ENCODE measurements at regions not wholly inside any gene's neighbourhood (a gene's known extent, or its start where the extent isn't known, plus 50 kb on each side); places are given as distances from the start of the nearest gene placed in this dataset.
A peak's percentile ranks its signal among the peaks of the same experiment; 100 is the strongest.
"Not testable (repeated sequence)": the region's sequence is repeated elsewhere in the genome, so short reads cannot be mapped to it uniquely, and the experiment has no call there.

DNA sequence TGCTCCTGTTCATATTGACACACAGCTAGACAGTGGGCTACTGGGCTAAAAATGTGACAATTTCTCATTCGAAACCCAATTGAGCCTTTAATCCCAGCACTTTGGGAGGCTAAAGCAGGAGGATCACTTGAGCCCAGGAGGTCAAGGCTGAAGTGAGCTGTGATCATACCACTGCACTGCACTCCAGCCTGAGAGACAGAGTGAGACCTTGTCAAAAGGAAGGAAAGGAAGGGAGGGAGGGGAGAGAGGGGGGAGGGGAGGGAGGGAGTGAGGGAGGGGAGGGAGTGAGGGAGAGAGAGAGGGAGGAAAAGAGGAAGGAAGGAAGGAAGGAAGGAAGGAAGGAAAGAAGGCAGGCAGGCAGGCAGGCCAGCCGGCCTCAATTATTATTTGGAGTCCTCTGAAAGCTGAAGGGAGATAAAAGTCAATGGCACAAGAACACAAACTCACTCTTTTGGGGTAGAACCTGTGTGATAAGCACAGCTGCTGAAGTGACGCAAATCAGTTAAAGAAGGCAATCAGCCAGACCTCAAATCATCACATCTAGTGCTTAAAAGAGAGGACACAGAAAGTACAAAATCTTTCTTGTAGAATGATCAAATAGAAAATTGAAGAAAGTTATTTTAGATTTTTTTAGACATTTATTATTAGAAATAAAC, 98.1 kb downstream of the CCDC71L start:
- DNase-seq = no peak

DNA sequence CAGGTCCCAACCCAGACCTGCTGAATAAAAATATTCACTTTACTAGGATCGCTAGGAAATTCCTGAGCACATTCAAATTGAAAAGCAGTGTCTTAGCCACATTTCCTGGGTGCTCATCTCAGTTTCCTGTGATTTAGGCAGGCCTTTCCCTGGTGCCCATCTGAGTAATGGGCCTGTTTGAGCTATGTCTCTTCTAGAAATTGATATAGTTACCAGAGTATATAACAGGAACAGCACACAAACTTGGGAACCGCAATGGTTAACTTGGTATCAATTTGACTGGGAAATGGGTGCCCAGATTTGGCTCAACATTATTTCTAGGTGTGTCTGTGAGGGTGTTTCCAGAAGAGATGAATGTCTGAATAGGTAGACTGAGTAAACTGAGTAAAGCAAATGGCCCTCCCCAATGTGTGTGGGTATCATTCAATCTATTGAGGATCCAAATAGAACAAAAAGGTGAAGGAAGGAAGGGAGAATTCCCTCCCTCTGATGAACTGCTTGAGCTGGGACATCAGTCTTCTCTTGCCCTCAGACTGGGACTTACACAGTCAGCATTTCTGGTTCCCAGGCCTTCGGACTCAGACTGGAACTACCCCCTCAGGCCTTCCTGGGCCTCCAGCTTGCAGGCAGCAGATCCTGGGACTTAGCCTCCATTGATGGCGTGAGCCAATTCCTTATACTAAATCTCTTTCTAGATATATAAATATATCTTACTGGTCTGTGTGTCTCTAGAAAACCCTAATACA, 99.1 kb downstream of the CCDC71L start:
- DNase-seq = no peak

DNA sequence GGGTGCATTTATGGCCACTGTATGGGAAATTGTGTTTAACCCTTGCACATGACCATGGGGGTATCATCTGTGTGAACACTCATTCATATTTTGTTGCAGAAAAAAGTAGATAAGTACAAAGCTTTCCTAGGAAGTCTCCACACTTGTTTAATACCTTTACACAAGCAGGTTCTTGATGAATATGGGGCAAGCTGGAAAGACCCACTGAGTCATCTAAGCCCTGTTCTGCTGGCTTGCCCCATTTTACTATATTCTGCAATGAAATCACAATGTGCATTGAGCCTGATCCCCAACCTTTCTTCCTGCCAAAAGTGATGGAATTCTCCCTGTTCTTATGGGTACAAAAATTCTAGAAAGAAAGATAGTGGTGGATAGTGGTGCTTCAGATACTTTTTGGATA, 99.8 kb downstream of the CCDC71L start:
- DNase-seq = no peak

DNA sequence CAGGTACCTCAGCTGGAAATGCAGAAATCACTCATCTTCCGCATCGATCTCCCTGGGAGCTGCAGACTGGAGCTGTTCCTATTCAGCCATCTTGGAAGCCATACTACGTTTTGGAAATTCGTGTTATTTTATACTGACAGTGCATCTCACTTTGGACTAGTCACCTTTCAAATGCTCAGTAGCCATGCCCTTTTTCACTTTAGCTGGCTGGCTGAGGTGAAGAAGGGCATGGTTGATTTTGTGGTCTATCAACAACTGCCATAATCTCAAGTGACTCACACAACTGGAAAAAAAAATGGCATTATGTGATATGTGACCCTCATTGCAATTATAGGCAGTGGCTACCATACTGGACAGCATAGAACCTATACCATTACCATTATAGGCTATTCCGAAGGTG, 100.5 kb downstream of the CCDC71L start:
- DNase-seq = no peak

- DNase-seq = not testable (repeated sequence)
These were observed 104.7 kb downstream of the CCDC71L start for GRCh38 chr7:106556244-106556643.

GRCh38 chr7:106554623-106555022, 106.3 kb downstream of the CCDC71L start:
- not testable (repeated sequence) for DNase-seq

DNA sequence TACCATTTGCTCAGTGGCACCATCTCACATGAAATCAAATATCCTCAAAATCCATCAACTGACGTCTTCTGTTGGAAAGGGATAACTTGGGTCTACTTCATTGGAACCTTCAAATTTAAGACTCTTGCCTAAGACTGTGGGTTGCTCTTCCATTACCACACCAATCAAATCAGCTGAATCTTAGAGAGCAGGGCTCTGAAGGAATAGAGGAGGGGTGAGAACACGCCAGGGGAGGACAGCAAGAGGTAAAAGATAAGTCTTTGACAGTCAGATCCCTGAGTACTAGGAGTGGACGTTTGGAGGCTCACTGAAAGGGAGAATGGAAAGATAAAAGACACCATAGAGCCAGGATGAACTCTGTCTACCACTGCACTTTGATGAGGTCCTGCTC, 107.5 kb downstream of the CCDC71L start:
- DNase-seq = no peak

DNA sequence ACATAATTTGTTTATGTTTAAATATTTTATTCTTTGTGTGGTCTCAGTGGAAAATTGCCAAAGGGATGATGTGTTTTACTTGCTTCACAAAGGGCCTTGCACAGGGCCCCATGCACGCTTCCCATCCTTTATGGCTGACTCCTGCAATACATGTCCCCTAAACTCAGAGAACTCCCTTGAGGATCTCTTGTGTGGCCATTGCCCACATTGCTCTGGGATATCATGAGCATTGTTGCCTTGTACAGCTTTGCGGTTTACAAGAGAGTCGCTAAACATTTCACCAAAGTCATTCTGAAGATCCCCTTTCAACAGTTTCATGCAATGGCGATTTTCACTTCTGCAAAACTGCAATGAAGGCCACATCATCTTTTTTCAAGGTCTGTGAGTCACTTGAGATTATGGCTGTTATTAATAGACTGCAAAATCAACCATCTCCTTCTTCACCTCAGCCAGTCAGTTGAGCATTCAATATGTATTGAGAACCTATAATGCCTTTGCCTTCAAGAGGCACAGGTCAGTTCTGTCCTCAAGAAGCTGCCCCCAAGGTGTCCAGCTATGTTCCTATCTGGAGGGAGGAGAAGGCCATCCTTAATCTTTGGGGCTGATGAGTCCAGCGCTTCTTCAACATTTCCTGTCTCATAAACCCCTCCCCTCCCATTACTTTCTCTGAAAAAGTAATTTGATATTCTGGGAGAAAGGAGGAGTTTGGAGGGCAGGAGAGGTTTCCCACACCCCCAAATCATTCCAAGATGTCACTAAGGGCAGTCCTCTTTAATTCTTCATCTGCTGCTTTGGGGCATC, 108.1 kb downstream of the CCDC71L start:
- DNase-seq = no peak

- DNase-seq = no peak
These were observed 109.0 kb downstream of the CCDC71L start for GRCh38 chr7:106551936-106552335.

DNA sequence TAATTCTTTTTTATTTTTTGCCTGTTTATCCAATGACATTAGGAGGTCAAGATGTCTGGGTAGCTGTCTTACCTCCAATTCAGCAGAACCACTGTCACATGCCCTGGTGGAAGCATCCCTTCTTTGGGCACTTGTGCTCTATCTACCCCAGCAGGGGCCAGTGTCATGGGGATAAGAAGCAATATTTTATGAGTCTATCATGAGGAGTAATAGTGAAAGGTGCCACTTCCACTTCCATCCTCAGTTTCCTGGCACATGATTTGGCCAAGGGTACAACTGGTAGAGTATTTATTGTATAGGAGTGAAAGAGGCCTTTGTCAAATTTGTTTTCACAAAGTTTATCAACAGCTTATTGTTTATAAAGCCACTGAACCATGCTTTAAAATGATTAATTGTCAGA, 112.5 kb downstream of the CCDC71L start:
- no peak for DNase-seq

GRCh38 chr7:106545275-106545674, 115.7 kb downstream of the CCDC71L start:
- no peak for DNase-seq

GRCh38 chr7:106543221-106543757, 117.7 kb downstream of the CCDC71L start:
- no peak for DNase-seq

GRCh38 chr7:106542550-106543220, 118.3 kb downstream of the CCDC71L start:
- peak; percentile 90 for DNase-seq

DNA sequence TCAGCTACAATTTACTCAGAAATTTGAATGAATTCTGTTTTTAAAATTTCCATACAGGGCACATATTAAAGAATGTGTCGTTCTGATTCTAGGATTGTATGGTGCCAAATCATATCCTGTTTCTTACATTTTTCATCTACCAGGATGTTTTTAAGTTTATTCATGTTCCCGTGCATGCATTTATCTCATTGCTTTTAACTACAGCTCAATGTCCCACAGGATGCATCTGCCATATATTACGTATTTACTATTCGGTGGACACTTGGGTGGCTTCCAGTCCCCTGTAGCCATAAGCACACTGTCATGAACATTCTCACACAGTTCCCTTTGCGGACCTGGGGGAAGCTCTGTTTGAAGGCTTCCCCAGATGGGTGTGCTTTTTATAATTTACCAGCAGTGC, 122.3 kb downstream of the CCDC71L start:
- DNase-seq = peak; percentile 46

GRCh38 chr7:106537119-106537518, 123.8 kb downstream of the CCDC71L start:
- no peak for DNase-seq

DNA sequence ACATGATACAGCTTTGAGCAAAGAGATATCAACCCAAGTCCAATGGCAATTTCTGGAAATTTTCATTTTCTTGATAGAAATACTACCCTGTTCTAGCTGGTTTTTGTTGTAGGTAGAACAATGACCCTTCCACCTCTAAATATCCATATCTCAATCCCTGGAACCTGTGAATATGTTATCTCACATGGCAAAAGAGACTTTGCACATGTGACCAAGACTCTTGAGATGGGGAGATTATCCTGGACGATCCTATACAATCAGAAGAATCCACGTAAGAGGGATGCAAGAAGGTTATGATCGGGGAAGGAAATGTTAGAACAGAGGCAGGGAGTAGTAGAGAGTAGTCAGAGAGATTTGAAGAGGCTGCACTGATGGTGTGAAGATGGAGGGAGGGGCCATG, 124.9 kb downstream of the CCDC71L start:
- no peak for DNase-seq

- peak; percentile 50 for DNase-seq
These were observed 125.6 kb downstream of the CCDC71L start for GRCh38 chr7:106535234-106535932.

DNA sequence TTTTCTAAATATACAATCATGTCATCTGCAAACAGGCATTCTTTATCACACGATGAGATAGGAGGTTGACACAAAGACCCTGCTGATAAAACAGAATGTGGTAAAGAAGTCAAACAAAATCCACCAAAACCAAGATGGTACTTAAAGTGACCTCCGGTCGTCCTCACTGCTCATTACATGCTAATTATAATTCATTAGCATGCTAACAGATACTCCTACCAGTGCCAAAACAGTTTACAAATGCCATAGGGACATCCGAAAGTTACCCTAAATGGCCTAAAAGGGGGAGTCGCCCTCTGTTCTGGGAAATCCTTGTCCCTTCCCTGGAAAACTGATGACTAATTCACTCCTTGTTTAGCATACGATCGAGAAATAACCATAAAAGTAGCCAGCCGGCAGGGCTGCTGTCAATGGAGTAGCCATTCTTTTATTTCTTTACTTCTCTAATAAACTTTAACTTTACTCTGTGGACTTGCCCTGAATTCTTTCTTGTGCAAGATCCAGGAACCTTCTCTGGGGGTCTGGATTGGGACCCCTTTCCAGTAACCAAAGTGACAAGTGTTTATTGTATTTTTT, 126.6 kb downstream of the CCDC71L start:
- DNase-seq = no peak

GRCh38 chr7:106530183-106530582, 130.8 kb downstream of the CCDC71L start:
- peak; percentile 44 for DNase-seq

GRCh38 chr7:106526617-106527016, 134.3 kb downstream of the CCDC71L start:
- not testable (repeated sequence) for DNase-seq

DNA sequence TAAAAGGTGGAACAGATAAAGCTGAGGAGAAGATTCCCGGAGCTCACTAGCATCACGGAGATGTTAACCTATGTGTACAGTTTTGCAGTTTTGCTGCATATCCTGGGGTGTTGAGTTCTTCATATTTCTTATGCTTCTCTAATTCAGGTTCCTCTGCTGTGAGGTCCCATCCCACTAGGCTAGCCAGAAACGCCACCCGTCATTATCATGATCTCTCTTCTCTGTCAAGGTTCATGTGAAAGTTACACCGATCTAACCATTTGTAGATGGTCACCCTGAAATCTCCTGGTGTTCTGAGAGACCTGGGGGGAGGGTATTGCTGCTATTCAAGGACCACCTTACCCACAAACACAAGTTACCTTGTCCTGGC, 136.3 kb downstream of the CCDC71L start:
- DNase-seq = no peak

DNA sequence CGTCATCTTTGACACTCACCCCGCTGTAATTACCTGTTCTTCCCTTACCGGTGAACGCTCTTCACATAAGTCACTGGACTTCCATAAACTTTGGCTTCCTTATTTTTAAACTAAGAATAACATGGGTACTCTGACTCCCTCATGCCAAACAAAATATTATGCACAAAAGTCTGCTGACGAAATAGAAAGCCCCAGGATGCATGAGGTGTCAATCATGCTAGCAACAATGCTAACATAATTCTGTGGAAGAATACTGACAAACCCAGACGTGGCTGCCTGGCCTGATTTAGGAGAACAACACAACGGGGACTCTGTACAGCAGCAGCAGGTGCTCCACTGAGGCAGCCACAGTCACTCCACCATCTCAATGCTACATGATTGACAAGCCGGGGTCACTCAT, 137.5 kb downstream of the CCDC71L start:
- DNase-seq = no peak

Data from HCEC 1CT (cell line).